HepG2 (cell line): ENCODE measurements at regions not wholly inside any gene's neighbourhood (a gene's known extent, or its start where the extent isn't known, plus 50 kb on each side); places are given as distances from the start of the nearest gene placed in this dataset.

ENCODE experiments used
- AHDC1 ChIP-seq: sonication (generic); formaldehyde crosslinking; IDR thresholded peaks from 2 replicates; pipeline ENCODE4 v1.5.1; 2020; ENCODE audit warnings: mild to moderate bottlenecking, missing genetic modification reagents, borderline replicate concordance
- DPF2 ChIP-seq: sonication (generic); formaldehyde crosslinking; IDR thresholded peaks from 2 replicates; pipeline ENCODE4 v1.4.0; 2020; ENCODE audit warnings: mild to moderate bottlenecking, low read depth, missing genetic modification reagents, borderline replicate concordance
- FOSL2 ChIP-seq: sonication (generic); formaldehyde crosslinking; IDR thresholded peaks from 2 replicates; pipeline ENCODE4 v1.4.0; 2020; ENCODE audit warnings: missing genetic modification reagents
- IRF1 ChIP-seq: sonication (generic); formaldehyde crosslinking; IDR thresholded peaks from 2 replicates; pipeline ENCODE4 v1.4.0; 2020; ENCODE audit warnings: low read depth, mild to moderate bottlenecking, missing genetic modification reagents
- PLRG1 ChIP-seq: fragments of 450-650 bp; conservative IDR thresholded peaks from 2 replicates; pipeline ENCODE4 v1.6.1; 2016
- SETDB1 ChIP-seq: sonication (generic); formaldehyde crosslinking; IDR thresholded peaks from 2 replicates; pipeline ENCODE4 v1.5.1; 2020; ENCODE audit warnings: missing genetic modification reagents, mild to moderate bottlenecking, borderline replicate concordance
- SMC3 ChIP-seq: IDR thresholded peaks from 2 replicates; pipeline ENCODE4 v1.6.1; 2011; ENCODE audit warnings: low read length, improper control_type of control experiment
- STAT6 ChIP-seq: sonication (generic); formaldehyde crosslinking; IDR thresholded peaks from 2 replicates; pipeline ENCODE4 v1.4.0; 2020; ENCODE audit warnings: missing genetic modification reagents, mild to moderate bottlenecking, borderline replicate concordance
- TFDP1 ChIP-seq: IDR thresholded peaks from 2 replicates; pipeline ENCODE4 v1.6.1; 2016; ENCODE audit warnings: missing compliant biosample characterization, missing genetic modification reagents, borderline replicate concordance
- ZFP41 ChIP-seq: sonication (generic); formaldehyde crosslinking; IDR thresholded peaks from 2 replicates; pipeline ENCODE4 v1.4.0; 2020; ENCODE audit warnings: mild to moderate bottlenecking, missing genetic modification reagents, borderline replicate concordance
- ZFY ChIP-seq: sonication (generic); formaldehyde crosslinking; IDR thresholded peaks from 2 replicates; pipeline ENCODE4 v1.4.0; 2020; ENCODE audit warnings: missing genetic modification reagents
- ZMYM4 ChIP-seq: sonication (generic); formaldehyde crosslinking; IDR thresholded peaks from 2 replicates; pipeline ENCODE4 v1.8.1; 2023; ENCODE audit warnings: mild to moderate bottlenecking, missing genetic modification reagents
- ZNF577 ChIP-seq: sonication (generic); formaldehyde crosslinking; IDR thresholded peaks from 2 replicates; pipeline ENCODE4 v1.4.0; 2020; ENCODE audit warnings: mild to moderate bottlenecking, low read depth, missing genetic modification reagents, borderline replicate concordance
- ZNF839 ChIP-seq: sonication (generic); formaldehyde crosslinking; IDR thresholded peaks from 2 replicates; pipeline ENCODE4 v1.4.0; 2020; ENCODE audit warnings: missing genetic modification reagents, mild to moderate bottlenecking, borderline replicate concordance
- TF ChIP-seq, protein P1 (sequence below): sonication (generic); formaldehyde crosslinking; IDR thresholded peaks from 2 replicates; pipeline ENCODE4 v1.5.1; 2020; ENCODE audit warnings: missing genetic modification reagents, mild to moderate bottlenecking, borderline replicate concordance

DNA sequence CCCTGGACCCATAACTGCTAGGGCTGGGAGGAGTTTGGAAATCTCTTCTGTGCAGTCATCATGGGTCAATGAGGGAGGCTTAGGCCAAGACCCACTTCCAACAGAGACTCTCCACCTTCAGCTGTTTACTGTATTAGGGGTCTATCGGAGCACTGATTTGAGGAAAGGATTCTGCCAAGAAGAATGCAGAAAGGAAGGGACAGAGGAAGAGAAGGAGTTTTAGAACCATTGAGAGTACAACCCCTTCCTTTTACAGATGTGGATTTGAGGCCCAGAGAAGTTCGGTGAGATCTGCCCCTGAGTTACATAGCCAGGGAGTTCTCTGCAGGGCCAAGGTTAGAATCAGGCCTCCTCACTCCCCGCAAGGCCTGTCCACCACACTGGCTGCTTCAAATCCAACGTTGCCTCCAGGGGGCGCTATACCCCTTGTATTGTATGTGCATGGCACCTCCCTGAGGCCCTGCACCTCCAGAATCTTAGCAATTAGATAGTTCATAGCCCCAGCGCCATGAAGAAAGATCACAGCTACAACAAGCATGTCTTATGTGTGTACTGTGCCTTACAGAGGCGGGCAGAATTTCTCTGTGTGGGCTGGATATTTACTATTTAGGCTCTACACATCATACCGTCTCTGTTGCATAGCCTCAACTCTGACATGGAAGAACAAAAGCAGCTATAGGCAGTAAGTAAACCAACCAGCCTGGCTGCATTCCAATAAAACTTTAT is 246.8 kb downstream of the SKIDA1 start (continued):
- TF ChIP-seq ZFY (CRISPR knock-in tag) (peak; percentile 46; the same call in 1 of the 2 replicates), FOSL2 (CRISPR knock-in tag) (peak; percentile 21; the same call in 1 of the 2 replicates), ZNF577 (CRISPR knock-in tag) (no peak), IRF1 (CRISPR knock-in tag) (no peak), DPF2 (CRISPR knock-in tag) (no peak), PLRG1 (no peak), SETDB1 (0 out of 2 replicates have a peak, but pooled peaks have one; percentile 55), AHDC1 (CRISPR knock-in tag) (no peak), STAT6 (no peak), ZNF839 (CRISPR knock-in tag) (no peak), TFDP1 (CRISPR knock-in tag) (no peak), ZMYM4 (peak; percentile 38; the same call in 1 of the 2 replicates), SMC3 (peak; percentile 92), ZFP41 (CRISPR knock-in tag) (no peak)
- TF ChIP-seq, protein P1, sequence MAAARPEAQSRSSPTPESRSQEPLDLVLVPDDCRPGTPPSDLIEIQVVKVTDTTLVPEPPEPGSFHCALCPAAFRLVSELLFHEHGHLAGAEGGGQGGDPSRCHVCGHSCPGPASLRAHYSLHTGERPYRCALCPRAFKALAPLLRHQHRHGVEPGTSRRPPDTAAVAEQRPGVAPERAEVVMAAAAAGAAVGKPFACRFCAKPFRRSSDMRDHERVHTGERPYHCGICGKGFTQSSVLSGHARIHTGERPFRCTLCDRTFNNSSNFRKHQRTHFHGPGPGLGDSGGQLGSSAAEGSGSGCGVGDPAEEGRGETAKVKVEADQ (CRISPR knock-in tag) = 0 out of 2 replicates have a peak, but pooled peaks have one; percentile 51
